Dedifferentiated amniotic fluid mesenchymal stem cell (primary cell): ENCODE measurements at regions not wholly inside any gene's neighbourhood (a gene's known extent, or its start where the extent isn't known, plus 50 kb on each side); places are given as distances from the start of the nearest gene placed in this dataset.
A peak's percentile ranks its signal among the peaks of the same experiment; 100 is the strongest.
"Not testable (repeated sequence)": the region's sequence is repeated elsewhere in the genome, so short reads cannot be mapped to it uniquely, and the experiment has no call there.

Source experiments
- DNase-seq: peaks from one replicate; pipeline ENCODE4 v3.0.0-alpha.2; 2016; ENCODE audit errors: extremely low spot score

DNA sequence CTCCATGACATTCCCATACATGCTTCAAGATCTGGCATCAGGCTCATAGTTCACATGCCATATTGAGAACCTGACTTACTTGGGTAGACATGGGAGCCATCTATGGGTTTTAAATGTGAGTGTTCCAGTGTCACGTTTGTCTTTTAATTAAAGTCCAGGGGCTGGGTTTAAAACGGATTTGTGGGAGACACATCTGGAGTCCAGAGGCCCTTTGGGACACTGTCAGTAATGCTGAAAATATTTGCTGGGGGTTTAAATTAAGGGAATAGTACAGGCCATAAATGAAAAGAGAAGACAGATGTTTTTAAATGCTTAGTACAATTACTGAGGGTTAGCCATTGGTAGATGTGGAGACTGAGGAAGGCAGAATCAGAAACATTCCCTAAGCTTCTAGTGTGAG lies 478.0 kb downstream of the PID1 start:
- DNase-seq = no peak

DNA sequence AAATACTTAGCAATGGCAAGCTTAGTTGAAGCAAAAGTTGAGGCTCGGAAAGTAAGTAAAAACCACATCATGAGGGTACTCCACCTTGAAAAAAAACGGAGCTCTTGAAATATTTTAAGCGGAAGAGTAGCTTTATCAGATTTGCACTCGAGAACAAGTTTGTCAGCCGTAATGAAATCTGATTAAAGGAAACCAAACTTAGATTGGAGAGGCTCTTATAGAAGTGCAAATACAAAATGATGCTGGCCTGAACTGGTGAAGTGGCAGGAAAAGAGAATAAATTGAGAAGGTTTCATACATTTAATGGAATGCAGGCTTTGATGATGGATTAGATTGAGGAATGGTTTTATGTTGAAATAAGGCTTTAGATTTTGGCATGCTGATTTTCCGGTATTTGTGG lies 484.2 kb downstream of the PID1 start:
- no peak for DNase-seq

DNA sequence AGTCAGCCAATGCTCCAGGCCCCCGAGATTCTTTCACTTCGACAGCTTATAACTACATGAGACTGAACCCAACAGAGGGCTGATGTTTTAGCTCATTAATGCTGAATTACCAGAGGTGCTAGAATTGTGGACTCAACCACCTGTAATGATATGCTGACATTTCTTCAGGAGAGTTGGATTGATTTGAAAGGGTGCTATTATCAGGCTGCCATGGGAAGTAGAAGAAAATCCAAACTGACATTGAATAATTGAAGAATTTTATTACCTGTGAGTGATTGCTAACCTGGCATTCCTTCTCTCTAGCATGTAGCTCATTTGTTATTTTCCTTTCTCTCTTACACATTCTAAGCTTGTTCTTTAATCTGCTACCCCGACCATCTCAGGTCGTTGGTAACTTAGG lies 488.8 kb downstream of the PID1 start:
- no peak for DNase-seq

DNA sequence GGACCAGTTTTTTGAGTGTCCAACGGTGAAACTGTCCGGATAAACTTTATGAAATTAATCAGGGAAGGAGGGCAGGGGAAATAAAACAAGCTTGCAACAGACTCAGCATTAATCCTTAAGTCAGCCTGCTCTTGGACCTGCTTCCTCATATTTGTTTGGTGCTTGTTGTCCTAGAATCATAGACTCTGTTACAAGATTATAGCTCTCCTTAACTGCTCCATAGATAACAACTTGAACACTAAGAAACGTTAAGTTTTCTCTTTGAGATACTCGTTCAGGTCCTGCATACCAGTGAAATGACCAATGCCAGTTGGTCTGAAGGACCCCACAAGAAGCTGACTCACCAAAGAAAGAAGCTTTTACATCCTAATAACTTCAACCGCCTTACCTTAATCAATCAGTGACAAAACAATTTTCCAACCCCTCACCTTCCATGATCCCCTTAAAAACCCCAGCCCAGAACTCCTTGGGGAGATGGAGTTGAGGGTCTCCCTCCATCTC lies 493.2 kb downstream of the PID1 start:
- DNase-seq = no peak

- no peak for DNase-seq
These were observed 496.5 kb downstream of the PID1 start for GRCh38 chr2:228774548-228774947.

- no peak for DNase-seq
These were observed 499.3 kb downstream of the PID1 start for GRCh38 chr2:228771774-228772173.

- DNase-seq = no peak
These were observed 499.8 kb downstream of the PID1 start for GRCh38 chr2:228771315-228771714.

- peak; percentile 82 for DNase-seq
These were observed 502.3 kb downstream of the PID1 start for GRCh38 chr2:228768818-228769217.

DNA sequence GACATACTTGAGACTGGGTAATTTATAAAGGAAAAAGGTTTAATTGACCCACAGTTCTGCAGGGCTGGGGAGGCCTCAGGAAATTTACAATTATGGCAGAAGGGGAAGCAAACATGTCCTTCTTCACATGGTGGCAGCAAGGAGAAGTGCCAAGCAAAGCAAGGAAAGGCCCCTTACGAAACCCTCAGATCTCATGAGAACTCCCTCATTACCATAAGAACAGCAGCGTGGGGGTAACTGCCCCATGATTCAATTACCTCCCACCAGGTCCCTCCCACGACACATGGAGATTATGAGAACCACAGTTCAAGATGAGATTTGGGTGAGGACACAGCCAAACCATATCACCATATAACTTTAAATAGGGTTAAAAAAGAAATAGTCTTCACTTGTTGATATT lies 502.9 kb downstream of the PID1 start:
- not testable (repeated sequence) for DNase-seq

DNA sequence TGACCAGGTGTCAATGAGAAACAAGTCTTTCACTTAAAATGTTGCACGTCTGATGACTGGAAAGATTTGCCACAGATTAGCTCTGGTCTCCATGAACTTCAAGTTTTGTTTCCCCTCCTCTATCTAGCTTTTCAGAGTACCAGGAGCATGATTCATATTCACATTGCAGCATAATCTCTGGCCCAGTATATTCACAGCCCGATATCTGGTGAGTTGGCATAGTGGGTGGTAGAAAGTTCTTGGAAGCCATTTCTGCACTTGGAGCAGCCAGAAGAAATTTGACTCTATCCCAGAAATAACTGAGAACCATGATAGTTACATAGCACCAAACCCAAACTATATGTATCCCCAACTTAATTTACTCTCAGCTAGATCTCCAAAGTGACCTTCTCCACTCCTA lies 503.9 kb downstream of the PID1 start:
- DNase-seq = peak; percentile 66

- DNase-seq = no peak
These were observed 507.6 kb downstream of the PID1 start for GRCh38 chr2:228763379-228763981.

GRCh38 chr2:228762565-228762964 lies 508.5 kb downstream of the PID1 start:
- no peak for DNase-seq

GRCh38 chr2:228755661-228756060 lies 515.4 kb downstream of the PID1 start:
- not testable (repeated sequence) for DNase-seq

GRCh38 chr2:228747483-228747882 lies 523.6 kb downstream of the PID1 start:
- no peak for DNase-seq

GRCh38 chr2:228738671-228739380 lies 532.3 kb downstream of the PID1 start:
- no peak for DNase-seq

GRCh38 chr2:228735697-228736096 lies 535.4 kb downstream of the PID1 start:
- DNase-seq = no peak

DNA sequence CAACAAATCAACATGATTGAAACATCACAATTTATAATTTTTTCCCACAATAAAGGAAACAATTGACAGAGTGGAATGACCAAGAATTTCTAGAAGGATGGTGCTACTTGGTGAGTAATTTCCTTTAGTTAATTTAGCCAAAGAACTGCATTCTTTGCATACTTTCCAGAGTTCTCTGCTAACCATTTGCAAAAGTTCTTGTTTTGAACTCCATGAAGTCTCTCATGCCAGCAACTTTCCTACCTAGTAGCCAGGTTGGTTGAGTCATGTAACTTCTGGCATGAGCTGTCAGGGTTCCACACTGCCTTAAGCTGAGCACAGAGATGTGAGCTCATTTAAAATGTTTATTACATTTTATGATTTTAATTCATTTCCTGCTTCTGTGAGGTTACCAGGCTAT lies 539.6 kb downstream of the PID1 start:
- DNase-seq = peak; percentile 72

GRCh38 chr2:228728961-228729360 lies 542.1 kb downstream of the PID1 start:
- DNase-seq = no peak

- no peak for DNase-seq
These were observed 543.5 kb upstream of the SPHKAP start for GRCh38 chr2:228725031-228725430.

GRCh38 chr2:228723599-228723998 lies 542.1 kb upstream of the SPHKAP start:
- DNase-seq = no peak

- DNase-seq = no peak
These were observed 540.8 kb upstream of the SPHKAP start for GRCh38 chr2:228722311-228722710.

DNA sequence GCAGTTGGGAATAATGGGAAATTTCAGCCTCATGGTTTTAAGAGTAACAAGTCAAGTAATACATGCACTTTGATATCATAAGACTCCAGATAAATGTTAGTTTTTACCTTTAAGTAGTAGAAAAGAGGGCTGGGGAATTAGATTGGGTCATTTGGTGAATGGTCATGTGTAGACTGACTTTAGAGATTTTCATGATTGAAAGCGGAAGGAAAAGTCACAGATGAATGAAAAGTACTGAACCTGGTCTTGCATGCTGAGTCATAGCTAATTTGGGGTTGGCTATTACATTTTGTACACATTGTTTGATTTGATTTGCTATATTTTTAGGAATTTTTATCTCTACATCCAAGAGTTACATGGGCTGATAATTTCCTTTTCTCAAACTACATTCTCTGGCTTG lies 539.4 kb upstream of the SPHKAP start:
- DNase-seq = no peak

DNA sequence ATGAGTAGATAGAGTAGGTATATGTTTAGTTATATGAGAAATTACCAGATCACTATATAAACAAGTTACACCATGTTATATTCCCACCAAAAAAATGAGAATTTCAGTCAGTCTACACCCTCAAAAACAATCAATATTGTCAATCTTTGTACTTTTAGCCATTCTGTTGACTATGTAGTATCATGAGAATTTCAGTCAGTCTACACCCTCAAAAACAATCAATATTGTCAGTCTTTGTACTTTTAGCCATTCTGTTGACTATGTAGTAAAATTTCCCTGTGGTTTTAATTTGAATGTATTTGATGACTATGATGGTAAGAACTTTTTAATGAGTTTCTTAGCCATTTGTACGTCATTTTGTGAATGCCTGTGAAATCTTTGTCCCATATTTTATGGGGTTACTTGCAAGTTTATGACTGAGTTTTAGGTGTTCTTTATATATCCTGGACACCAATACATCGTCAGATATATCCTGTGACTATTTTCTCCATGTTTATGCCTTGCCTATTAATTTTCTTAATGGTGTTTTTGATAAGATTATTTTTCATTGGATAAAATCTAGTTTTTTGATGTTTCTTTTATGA lies 528.4 kb upstream of the SPHKAP start:
- no peak for DNase-seq
